NCI-H2081 (cell line): ENCODE measurements at regions not wholly inside any gene's neighbourhood (a gene's known extent, or its start where the extent isn't known, plus 50 kb on each side); places are given as distances from the start of the nearest gene placed in this dataset.

Experiments used
- DNase-seq, 2 experiments: peaks; one replicate each; lab custom pipeline; 2025; lab: John Stamatoyannopoulos, UW

- DNase-seq: no peak
Observed at GRCh38 chr18:53644799-53645471, 579.5 kb downstream of the MBD2 start.

GRCh38 chr18:53639687-53640086 is 584.8 kb downstream of the MBD2 start:
- no peak for DNase-seq

GRCh38 chr18:53629337-53629736 is 595.1 kb downstream of the MBD2 start:
- DNase-seq: no peak

- no peak for DNase-seq
Observed at GRCh38 chr18:53625997-53626599, 598.4 kb downstream of the MBD2 start.

GRCh38 chr18:53610957-53611356 is 613.5 kb downstream of the MBD2 start:
- DNase-seq: no peak

GRCh38 chr18:53606792-53607191 is 617.7 kb downstream of the MBD2 start:
- no peak for DNase-seq

- no peak for DNase-seq
Observed at GRCh38 chr18:53605198-53605597, 619.3 kb downstream of the MBD2 start.

- DNase-seq: no peak
Observed at GRCh38 chr18:53603276-53603675, 621.2 kb downstream of the MBD2 start.

- no peak for DNase-seq
Observed at GRCh38 chr18:53601344-53601743, 623.1 kb downstream of the MBD2 start.

- no peak for DNase-seq
Observed at GRCh38 chr18:53586923-53587322, 637.5 kb downstream of the MBD2 start.
